AG04450 (cell line): ENCODE measurements at regions not wholly inside any gene's neighbourhood (a gene's known extent, or its start where the extent isn't known, plus 50 kb on each side); places are given as distances from the start of the nearest gene placed in this dataset.

Experiments used
- CTCF ChIA-PET: fragments of 300-600, 350-600 bp; formaldehyde crosslinking; extraction: SDS; loops from one replicate; lab custom pipeline; 2022; ENCODE audit warnings: antibody characterized with exemption, inconsistent platforms; lab: Charles Lee
- POLR2A ChIA-PET: fragments of 350-600 bp; formaldehyde crosslinking; extraction: SDS; loops from one replicate; lab custom pipeline; 2021; ENCODE audit warnings: antibody characterized with exemption, inconsistent platforms; lab: Yijun Ruan, JAX
- DNase-seq: peaks from one replicate; pipeline ENCODE4 v3.0.0-alpha.2; 2011; ENCODE audit warnings: low read depth, low spot score
- H3K27ac ChIP-seq: one replicate; pipeline ENCODE4 v1.5.1; 2012; ENCODE audit warnings: low read depth, low read length, control low read depth
- H3K27me3 ChIP-seq: one replicate; pipeline ENCODE4 v1.6.0; 2012; ENCODE audit warnings: low read length; ENCODE audit not compliant: control insufficient read depth, insufficient read depth
- H3K4me3 ChIP-seq: 2 replicates; pipeline ENCODE4 v1.5.1; 2011; ENCODE audit warnings: mild to moderate bottlenecking, low read depth, low read length, control low read depth
- H3K9me3 ChIP-seq: 2 replicates; pipeline ENCODE4 v1.5.1; 2012; ENCODE audit warnings: low read length; ENCODE audit not compliant: control insufficient read depth, insufficient read depth
- TF ChIP-seq, protein P1 (sequence below): IDR thresholded peaks from 2 replicates; pipeline ENCODE4 v1.5.1; 2011; ENCODE audit warnings: low read depth, low read length, control low read depth, inconsistent platforms

DNA sequence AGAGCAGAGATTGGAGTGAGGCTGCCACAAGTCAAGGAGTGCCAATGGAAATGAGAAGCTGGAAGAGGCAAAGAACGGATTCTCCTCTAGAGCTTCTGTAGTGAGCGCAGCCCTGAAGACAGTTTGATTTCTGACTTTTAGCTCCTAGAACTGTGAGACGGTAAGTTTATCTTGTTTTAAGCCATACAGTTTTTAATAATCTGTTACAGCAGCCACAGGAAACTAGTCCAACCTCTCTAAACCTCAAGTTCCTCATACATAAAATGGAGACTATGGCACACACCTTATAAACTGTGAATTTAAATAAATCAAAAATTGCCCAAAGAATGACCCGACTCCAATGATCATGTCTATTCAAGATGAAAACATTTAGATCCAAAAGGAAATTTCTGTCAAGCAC is 596.5 kb downstream of the BCL11A start:
- ChIA-PET CTCF (no interaction called here), POLR2A (no interaction called here)
- Histone ChIP-seq H3K9me3 (no peaks in the 10 kb centered on the region), H3K27ac (no peak overlapping the region), H3K27me3 (no peaks in the 10 kb centered on the region), H3K4me3 (no peak overlapping the region)
- DNase-seq, result no peak
- TF ChIP-seq, protein P1, sequence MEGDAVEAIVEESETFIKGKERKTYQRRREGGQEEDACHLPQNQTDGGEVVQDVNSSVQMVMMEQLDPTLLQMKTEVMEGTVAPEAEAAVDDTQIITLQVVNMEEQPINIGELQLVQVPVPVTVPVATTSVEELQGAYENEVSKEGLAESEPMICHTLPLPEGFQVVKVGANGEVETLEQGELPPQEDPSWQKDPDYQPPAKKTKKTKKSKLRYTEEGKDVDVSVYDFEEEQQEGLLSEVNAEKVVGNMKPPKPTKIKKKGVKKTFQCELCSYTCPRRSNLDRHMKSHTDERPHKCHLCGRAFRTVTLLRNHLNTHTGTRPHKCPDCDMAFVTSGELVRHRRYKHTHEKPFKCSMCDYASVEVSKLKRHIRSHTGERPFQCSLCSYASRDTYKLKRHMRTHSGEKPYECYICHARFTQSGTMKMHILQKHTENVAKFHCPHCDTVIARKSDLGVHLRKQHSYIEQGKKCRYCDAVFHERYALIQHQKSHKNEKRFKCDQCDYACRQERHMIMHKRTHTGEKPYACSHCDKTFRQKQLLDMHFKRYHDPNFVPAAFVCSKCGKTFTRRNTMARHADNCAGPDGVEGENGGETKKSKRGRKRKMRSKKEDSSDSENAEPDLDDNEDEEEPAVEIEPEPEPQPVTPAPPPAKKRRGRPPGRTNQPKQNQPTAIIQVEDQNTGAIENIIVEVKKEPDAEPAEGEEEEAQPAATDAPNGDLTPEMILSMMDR, result no peak

DNA sequence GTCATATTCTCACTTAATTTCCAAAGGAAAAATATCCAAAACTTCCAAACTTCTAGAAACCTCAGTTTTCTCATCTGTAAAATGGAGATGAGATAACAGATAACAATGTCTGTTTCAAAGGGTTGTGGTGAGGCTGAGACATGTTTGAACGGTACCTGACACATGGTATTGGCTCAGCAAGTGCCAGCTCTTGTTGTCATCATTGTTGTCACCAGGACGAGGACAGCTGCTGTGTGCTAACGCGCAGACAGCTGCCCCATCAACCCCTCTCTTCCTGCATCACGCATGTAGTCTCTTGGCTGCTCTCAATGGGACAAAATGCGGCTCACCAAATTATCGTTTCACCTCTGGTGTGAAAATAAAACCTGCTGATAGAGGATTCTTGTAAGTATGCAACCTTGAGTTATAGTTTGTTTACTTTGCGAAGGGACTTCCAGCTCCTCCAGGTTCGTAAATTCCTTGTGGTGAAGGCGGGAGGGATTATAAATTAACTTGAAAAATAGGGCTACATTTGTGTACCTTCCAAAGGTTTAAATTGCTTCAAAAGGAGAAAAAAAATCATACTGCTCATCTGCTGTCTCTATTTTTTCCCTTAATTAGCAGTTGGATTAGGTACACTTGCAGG is 605.4 kb downstream of the BCL11A start:
- TF ChIP-seq, protein P1, result no peak
- POLR2A ChIA-PET, result no interaction called here
- Histone ChIP-seq H3K9me3 (no peaks in the 10 kb centered on the region), H3K4me3 (no peak overlapping the region), H3K27me3 (no peaks in the 10 kb centered on the region), H3K27ac (no peak overlapping the region)
- CTCF ChIA-PET, result no interaction called here
- DNase-seq, result no peak

DNA sequence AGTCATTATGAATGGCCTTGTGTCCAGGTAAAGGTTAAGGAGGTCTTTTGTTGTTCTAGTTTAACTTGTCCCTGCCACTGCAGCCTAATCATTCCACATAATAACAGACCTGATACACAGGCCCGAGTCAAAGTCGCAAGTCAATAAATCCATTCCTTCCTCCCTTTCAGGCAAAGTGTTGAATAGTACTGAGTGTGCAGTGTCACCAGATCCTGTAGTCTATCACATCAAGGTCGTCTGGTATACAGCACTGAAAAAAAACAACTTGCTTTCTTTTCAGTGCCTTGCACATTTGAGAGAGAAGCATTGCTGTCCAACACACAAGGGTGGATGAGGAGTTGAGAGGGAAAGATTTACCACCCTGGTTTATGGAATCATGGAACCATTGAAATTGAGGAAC is 606.2 kb downstream of the BCL11A start:
- no peaks in the 10 kb centered on the region for H3K9me3 ChIP-seq
- no peak overlapping the region for H3K27ac ChIP-seq
- no peaks in the 10 kb centered on the region for H3K27me3 ChIP-seq
- ChIA-PET POLR2A (no interaction called here), CTCF (interaction anchor here (0.7 kb wide), 1 partner anchor 212 kb away, joined by 3 read pairs; no protein-coding TSS in a partner anchor)
- no peak overlapping the region for H3K4me3 ChIP-seq
- TF ChIP-seq, protein P1, result no peak
- DNase-seq, result no peak

DNA sequence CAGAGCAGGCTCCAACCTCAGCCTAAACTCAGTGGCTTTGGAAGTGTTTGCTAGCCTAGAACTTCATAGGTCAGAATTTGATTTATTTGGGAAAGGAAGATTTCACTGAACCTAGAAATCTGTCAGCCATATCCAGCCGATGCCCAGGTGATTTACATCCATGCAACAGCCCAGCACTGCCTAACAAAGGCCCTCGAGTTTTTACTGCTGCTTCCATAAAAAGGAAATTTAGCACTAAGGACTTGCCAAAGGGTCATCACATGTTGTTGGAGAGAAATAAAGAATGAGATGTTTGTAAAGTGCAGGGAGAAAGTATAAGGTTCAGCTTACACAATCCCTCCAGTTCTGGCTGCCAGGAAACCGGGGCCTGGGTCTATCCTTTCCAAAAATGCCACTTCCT is 614.2 kb downstream of the BCL11A start:
- TF ChIP-seq, protein P1, result no peak
- Histone ChIP-seq H3K27ac (no peak overlapping the region), H3K9me3 (no peaks in the 10 kb centered on the region), H3K27me3 (no peaks in the 10 kb centered on the region), H3K4me3 (no peak overlapping the region)
- ChIA-PET POLR2A (no interaction called here), CTCF (no interaction called here)
- no peak for DNase-seq

DNA sequence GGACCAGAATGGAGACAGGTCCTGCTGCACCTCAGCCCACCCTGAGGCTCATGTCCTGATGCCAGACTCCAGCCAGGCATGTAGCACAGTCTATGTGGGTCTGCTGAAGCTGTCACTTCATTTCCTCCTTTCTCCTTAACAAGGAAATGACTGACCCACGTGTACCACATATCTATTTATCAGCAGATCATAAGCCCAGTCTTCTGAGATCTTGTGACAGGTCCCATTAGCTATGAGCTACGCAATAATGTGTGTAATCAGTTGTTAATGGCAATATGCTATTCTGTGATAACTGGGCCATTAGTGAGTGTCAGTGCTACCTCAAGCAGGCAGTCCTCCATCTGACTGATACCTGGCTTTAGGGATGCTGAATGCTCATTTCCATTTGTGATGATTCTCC is 615.3 kb downstream of the BCL11A start:
- Histone ChIP-seq H3K27me3 (no peaks in the 10 kb centered on the region), H3K9me3 (no peaks in the 10 kb centered on the region), H3K27ac (no peak overlapping the region), H3K4me3 (no peak overlapping the region)
- TF ChIP-seq, protein P1, result no peak
- POLR2A ChIA-PET, result interaction anchor here (0.6 kb wide), 1 partner anchor 14 kb away, joined by 3 read pairs; no protein-coding TSS in a partner anchor
- no peak for DNase-seq
- CTCF ChIA-PET, result no interaction called here
